Upper lobe of right lung (tissue), 1 donor: ENCODE measurements at regions not wholly inside any gene's neighbourhood (a gene's known extent, or its start where the extent isn't known, plus 50 kb on each side); places are given as distances from the start of the nearest gene placed in this dataset.
"Not testable (repeated sequence)": the region's sequence is repeated elsewhere in the genome, so short reads cannot be mapped to it uniquely, and the experiment has no call there.

Experiments
- ATAC-seq: fragments of 200-7000 bp; cut with Tn5 transposase; one replicate; pipeline ENCODE4 v1.9.1; 2020; ENCODE audit warnings: mild to moderate bottlenecking, moderate library complexity
- DNase-seq: peaks from one replicate; pipeline ENCODE4 v3.0.0-alpha.2; 2020
- H3K27ac ChIP-seq: fragments of 200-600 bp; one replicate; pipeline ENCODE4 v1.8.0; 2022
- H3K27me3 ChIP-seq: fragments of 200-600 bp; one replicate; pipeline ENCODE4 v1.8.0; 2022; ENCODE audit warnings: mild to moderate bottlenecking
- H3K36me3 ChIP-seq: fragments of 200-600 bp; one replicate; pipeline ENCODE4 v1.8.0; 2022
- H3K4me1 ChIP-seq: fragments of 200-600 bp; one replicate; pipeline ENCODE4 v1.8.0; 2022
- H3K4me3 ChIP-seq: fragments of 200-600 bp; one replicate; pipeline ENCODE4 v1.8.0; 2022; ENCODE audit warnings: mild to moderate bottlenecking
- H3K9me3 ChIP-seq: fragments of 200-600 bp; one replicate; pipeline ENCODE4 v1.8.0; 2022
- CTCF ChIP-seq: fragments of 200-600 bp; IDR thresholded peaks from one replicate; pipeline ENCODE4 v1.8.0; 2022; ENCODE audit warnings: antibody characterized with exemption
- intact Hi-C: fragments of 100-400 bp; cut with DNase I; formaldehyde crosslinking; loops from one replicate; pipeline ENCODE4 v1.11.0; 2022
- donor health status: DM: no; HTN: yes; CAD: no; lungs with severe emphysema.

- H3K4me3 ChIP-seq = no peak overlapping the region
- ATAC-seq (no peak), DNase-seq (no peak)
- H3K9me3 ChIP-seq = no peaks in the 10 kb centered on the region
- H3K4me1 ChIP-seq = no peaks in the 10 kb centered on the region
- H3K27ac ChIP-seq = no peak overlapping the region
- no peak for TF ChIP-seq CTCF
- no peaks in the 10 kb centered on the region for H3K36me3 ChIP-seq
- intact Hi-C loops = no loop called here
- peaks cover 11% of the 10 kb centered on the region for H3K27me3 ChIP-seq
Measured at GRCh38 chr5:123283499-123283898, 139.7 kb downstream of the CEP120 start.

- Histone ChIP-seq H3K27me3 (peaks cover 11% of the 10 kb centered on the region), H3K36me3 (no peaks in the 10 kb centered on the region), H3K4me3 (no peak overlapping the region), H3K27ac (no peak overlapping the region), H3K4me1 (no peaks in the 10 kb centered on the region), H3K9me3 (no peaks in the 10 kb centered on the region)
- no peak for TF ChIP-seq CTCF
- no peak for DNase-seq
- intact Hi-C loops = no loop called here
- no peak for ATAC-seq
Measured at GRCh38 chr5:123283031-123283430, 140.2 kb downstream of the CEP120 start.

GRCh38 chr5:123282444-123282843 is 140.8 kb downstream of the CEP120 start:
- intact Hi-C loops = no loop called here
- no peak for ATAC-seq
- H3K27ac ChIP-seq = no peak overlapping the region

GRCh38 chr5:123280854-123281253 is 142.3 kb downstream of the CEP120 start:
- H3K27ac ChIP-seq, H3K4me3 ChIP-seq, H3K36me3 ChIP-seq, ATAC-seq, H3K4me1 ChIP-seq, intact Hi-C loops, DNase-seq, H3K9me3 ChIP-seq: not testable (repeated sequence)
- H3K27me3 ChIP-seq = peaks cover 11% of the 10 kb centered on the region

More at GRCh38 chr5:123282444-123282843, 140.8 kb downstream of the CEP120 start:
- no peak overlapping the region for H3K4me3 ChIP-seq
- H3K27me3 ChIP-seq = peaks cover 11% of the 10 kb centered on the region
- no peaks in the 10 kb centered on the region for H3K36me3 ChIP-seq
- no peak for TF ChIP-seq CTCF
- no peak for DNase-seq
- no peaks in the 10 kb centered on the region for H3K9me3 ChIP-seq
- no peaks in the 10 kb centered on the region for H3K4me1 ChIP-seq

- no peak overlapping the region for H3K4me3 ChIP-seq
- H3K27ac ChIP-seq = no peak overlapping the region
- intact Hi-C loops = no loop called here
Measured at GRCh38 chr5:123279136-123279535, 144.1 kb downstream of the CEP120 start.

GRCh38 chr5:123278284-123278683 is 144.9 kb downstream of the CEP120 start:
- Histone ChIP-seq H3K4me3 (no peak overlapping the region), H3K36me3 (no peaks in the 10 kb centered on the region), H3K27me3 (no peaks in the 10 kb centered on the region), H3K9me3 (no peaks in the 10 kb centered on the region), H3K4me1 (no peaks in the 10 kb centered on the region), H3K27ac (no peak overlapping the region)
- no peak for TF ChIP-seq CTCF
- ATAC-seq = no peak
- intact Hi-C loops = no loop called here
- no peak for DNase-seq

More at GRCh38 chr5:123279136-123279535, 144.1 kb downstream of the CEP120 start:
- no peaks in the 10 kb centered on the region for H3K4me1 ChIP-seq
- no peaks in the 10 kb centered on the region for H3K36me3 ChIP-seq
- H3K27me3 ChIP-seq = no peaks in the 10 kb centered on the region
- H3K9me3 ChIP-seq = no peaks in the 10 kb centered on the region
- ATAC-seq (no peak), DNase-seq (no peak)
- no peak for TF ChIP-seq CTCF
